Muscle layer of duodenum (tissue), 2 donors: ENCODE measurements at regions not wholly inside any gene's neighbourhood (a gene's known extent, or its start where the extent isn't known, plus 50 kb on each side); places are given as distances from the start of the nearest gene placed in this dataset.

Source experiments
- H3K27ac ChIP-seq: one replicate; pipeline ENCODE4 v1.7.0; 2013; ENCODE audit warnings: mild to moderate bottlenecking, low read length
- H3K27me3 ChIP-seq: one replicate; pipeline ENCODE4 v1.7.0; 2013; ENCODE audit warnings: low read depth, mild to moderate bottlenecking, control low read depth, low read length
- H3K36me3 ChIP-seq, 2 donors: one replicate each; pipeline ENCODE4 v1.7.0; 2013; ENCODE audit warnings: low read length in 2 of 2, control low read depth in 1 of 2, mild to moderate bottlenecking in 1 of 2; ENCODE audit not compliant: insufficient read depth in 2 of 2, control insufficient read depth in 1 of 2
- H3K4me1 ChIP-seq, 2 donors: one replicate each; pipeline ENCODE4 v1.7.0; 2013; ENCODE audit warnings: low read length in 2 of 2, mild to moderate bottlenecking in 2 of 2, control low read depth in 1 of 2, moderate library complexity in 1 of 2; ENCODE audit not compliant: insufficient read depth in 2 of 2, control insufficient read depth in 1 of 2
- H3K4me3 ChIP-seq, 2 donors: one replicate each; pipeline ENCODE4 v1.7.0; 2013; ENCODE audit warnings: low read length in 2 of 2, low read depth in 1 of 2, mild to moderate bottlenecking in 1 of 2
- H3K9me3 ChIP-seq, 2 donors: one replicate each; pipeline ENCODE4 v1.7.0; 2013; ENCODE audit warnings: low read length in 2 of 2, control low read depth in 1 of 2, mild to moderate bottlenecking in 1 of 2; ENCODE audit not compliant: control insufficient read depth in 1 of 2
- donor health status: healthy.

- H3K9me3 ChIP-seq: no peaks in the 10 kb centered on the region
- no peaks in the 10 kb centered on the region for H3K27me3 ChIP-seq
- no peak overlapping the region for H3K27ac ChIP-seq
- H3K36me3 ChIP-seq: no peaks in the 10 kb centered on the region
- H3K4me1 ChIP-seq: no peaks in the 10 kb centered on the region
- H3K4me3 ChIP-seq: no peak overlapping the region
These were observed 506.4 kb upstream of the ADAMTS9 start for GRCh38 chr3:65194047-65194714.

GRCh38 chr3:65193531-65193930 lies 505.7 kb upstream of the ADAMTS9 start:
- Histone ChIP-seq H3K4me1 (no peaks in the 10 kb centered on the region), H3K27ac (no peak overlapping the region), H3K27me3 (no peaks in the 10 kb centered on the region), H3K4me3 (no peak overlapping the region), H3K36me3 (no peaks in the 10 kb centered on the region), H3K9me3 (no peaks in the 10 kb centered on the region)

DNA sequence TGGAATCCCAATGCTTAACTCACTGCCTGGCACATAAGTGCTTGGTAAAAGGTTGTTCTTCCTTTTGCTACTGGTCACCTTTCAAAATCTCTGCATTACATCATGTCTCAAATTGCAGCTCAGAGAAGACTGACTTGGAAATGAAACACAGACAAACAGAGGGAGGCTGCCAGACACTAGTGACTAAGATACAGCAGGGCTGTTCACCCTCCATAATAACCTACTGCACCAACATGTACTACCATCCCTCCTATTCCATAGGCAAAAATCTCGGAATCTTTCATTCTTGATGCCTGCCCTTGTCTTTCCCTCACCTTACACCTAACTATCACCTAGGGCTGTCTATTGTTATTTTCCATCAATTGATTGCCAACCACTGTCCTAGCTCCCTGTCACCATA lies 502.3 kb upstream of the ADAMTS9 start:
- no peak overlapping the region for H3K27ac ChIP-seq
- H3K9me3 ChIP-seq: no peaks in the 10 kb centered on the region
- no peaks in the 10 kb centered on the region for H3K27me3 ChIP-seq
- H3K4me3 ChIP-seq: no peak overlapping the region
- H3K36me3 ChIP-seq: no peaks in the 10 kb centered on the region
- H3K4me1 ChIP-seq: no peaks in the 10 kb centered on the region

DNA sequence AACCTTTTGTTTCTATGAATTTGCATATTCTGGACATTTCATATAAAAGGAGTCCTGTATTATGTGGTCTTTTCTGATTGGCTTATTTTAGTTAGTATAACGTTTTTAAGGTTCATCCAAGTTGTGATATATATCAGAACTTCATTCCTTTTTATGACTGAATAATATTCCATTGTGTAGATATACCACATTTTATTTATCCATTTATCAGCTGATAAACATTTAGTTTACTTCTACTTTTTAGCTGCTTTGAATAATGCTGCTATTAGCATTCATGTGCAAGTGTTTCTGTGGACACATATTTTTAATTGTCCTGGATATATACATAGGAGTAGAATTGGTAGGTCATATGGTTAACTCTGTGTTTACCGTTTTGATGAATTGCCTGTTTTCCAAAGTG lies 498.5 kb upstream of the ADAMTS9 start:
- Histone ChIP-seq H3K36me3 (no peaks in the 10 kb centered on the region), H3K27ac (no peak overlapping the region), H3K4me3 (no peak overlapping the region), H3K27me3 (no peaks in the 10 kb centered on the region), H3K9me3 (no peaks in the 10 kb centered on the region), H3K4me1 (peaks cover 0 to 7% of the 10 kb centered on the region in 2 donors)

- no peak overlapping the region for H3K27ac ChIP-seq
- no peak overlapping the region for H3K4me3 ChIP-seq
- H3K4me1 ChIP-seq: peaks cover 0 to 9% of the 10 kb centered on the region in 2 donors
- no peaks in the 10 kb centered on the region for H3K9me3 ChIP-seq
- H3K36me3 ChIP-seq: no peaks in the 10 kb centered on the region
- H3K27me3 ChIP-seq: no peaks in the 10 kb centered on the region
These were observed 494.9 kb upstream of the ADAMTS9 start for GRCh38 chr3:65182682-65183081.

- Histone ChIP-seq H3K27ac (no peak overlapping the region), H3K27me3 (no peaks in the 10 kb centered on the region), H3K9me3 (no peaks in the 10 kb centered on the region), H3K36me3 (no peaks in the 10 kb centered on the region), H3K4me1 (peaks cover 0 to 9% of the 10 kb centered on the region in 2 donors), H3K4me3 (no peak overlapping the region)
These were observed 494.3 kb upstream of the ADAMTS9 start for GRCh38 chr3:65182085-65182484.

GRCh38 chr3:65181391-65181871 lies 493.6 kb upstream of the ADAMTS9 start:
- no peaks in the 10 kb centered on the region for H3K27me3 ChIP-seq
- peaks cover 0 to 9% of the 10 kb centered on the region in 2 donors for H3K4me1 ChIP-seq
- no peaks in the 10 kb centered on the region for H3K36me3 ChIP-seq
- H3K9me3 ChIP-seq: no peaks in the 10 kb centered on the region
- H3K4me3 ChIP-seq: no peak overlapping the region
- no peak overlapping the region for H3K27ac ChIP-seq

- no peaks in the 10 kb centered on the region for H3K36me3 ChIP-seq
- H3K27ac ChIP-seq: no peak overlapping the region
- H3K27me3 ChIP-seq: no peaks in the 10 kb centered on the region
- no peaks in the 10 kb centered on the region for H3K9me3 ChIP-seq
- H3K4me3 ChIP-seq: no peak overlapping the region
- H3K4me1 ChIP-seq: peaks cover 0 to 9% of the 10 kb centered on the region in 2 donors
These were observed 490.9 kb upstream of the ADAMTS9 start for GRCh38 chr3:65178703-65179102.

DNA sequence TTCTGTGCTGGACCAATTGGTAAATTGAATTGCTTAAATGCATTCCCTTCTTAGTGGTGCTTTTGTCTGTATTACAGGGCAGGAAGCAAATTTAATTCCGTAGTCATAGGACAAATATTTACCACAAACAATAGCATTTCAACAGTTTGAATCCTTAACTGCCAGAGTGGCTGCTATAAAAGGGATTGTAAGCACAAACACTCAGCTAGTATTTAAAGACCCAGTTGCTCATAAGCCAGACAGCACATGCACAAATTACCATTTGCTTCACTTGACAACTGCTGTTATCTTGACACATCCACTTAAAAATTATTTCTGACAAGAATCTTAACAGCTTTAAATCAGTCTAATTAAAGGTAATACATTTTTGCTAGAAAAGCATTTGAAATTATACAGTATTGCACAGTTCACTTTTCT lies 490.2 kb upstream of the ADAMTS9 start:
- H3K4me1 ChIP-seq: peaks cover 0 to 9% of the 10 kb centered on the region in 2 donors
- H3K27me3 ChIP-seq: no peaks in the 10 kb centered on the region
- no peak overlapping the region for H3K4me3 ChIP-seq
- H3K27ac ChIP-seq: no peak overlapping the region
- no peaks in the 10 kb centered on the region for H3K36me3 ChIP-seq
- H3K9me3 ChIP-seq: no peaks in the 10 kb centered on the region

GRCh38 chr3:65174713-65175112 lies 486.9 kb upstream of the ADAMTS9 start:
- no peaks in the 10 kb centered on the region for H3K27me3 ChIP-seq
- no peaks in the 10 kb centered on the region for H3K36me3 ChIP-seq
- no peak overlapping the region for H3K27ac ChIP-seq
- H3K4me1 ChIP-seq: no peaks in the 10 kb centered on the region
- H3K9me3 ChIP-seq: no peaks in the 10 kb centered on the region
- no peak overlapping the region for H3K4me3 ChIP-seq

DNA sequence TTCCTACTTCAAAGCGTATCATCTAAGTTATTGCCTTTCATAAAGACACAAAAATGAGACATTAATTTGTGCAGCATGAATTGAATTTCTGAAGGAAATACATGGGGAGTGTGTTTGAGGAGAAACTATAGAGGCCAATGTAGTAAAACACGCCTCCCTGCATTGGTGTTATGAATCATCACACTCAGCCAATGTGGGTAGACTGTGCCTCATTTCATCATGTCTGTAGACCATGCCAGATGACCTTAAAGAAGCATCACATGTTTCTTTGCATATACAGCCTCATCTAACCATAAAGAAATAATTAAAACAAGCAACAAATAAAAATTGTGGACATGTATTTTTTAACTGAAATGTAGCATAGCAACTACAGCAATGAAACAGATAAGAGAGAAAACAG lies 486.0 kb upstream of the ADAMTS9 start:
- Histone ChIP-seq H3K27ac (no peak overlapping the region), H3K9me3 (no peaks in the 10 kb centered on the region)

DNA sequence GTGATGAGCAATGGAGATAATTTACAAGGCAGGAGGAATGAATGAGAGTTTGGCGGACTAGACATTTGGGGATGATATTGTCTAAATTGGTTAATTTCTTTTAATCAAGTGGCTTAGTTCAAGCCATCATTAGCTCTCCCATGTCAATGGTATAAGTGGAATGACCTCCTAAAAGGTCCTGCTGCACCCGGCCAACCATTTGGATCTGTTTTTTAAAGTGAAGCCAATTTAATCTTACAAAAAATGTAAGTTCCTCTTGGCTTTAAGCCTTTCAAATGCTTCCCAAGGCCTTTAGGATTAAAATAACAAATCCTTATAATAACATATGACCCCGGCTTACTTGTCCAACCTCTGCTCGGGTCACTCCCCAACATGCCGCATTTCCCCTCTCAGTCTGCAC lies 484.4 kb upstream of the ADAMTS9 start:
- Histone ChIP-seq H3K36me3 (no peaks in the 10 kb centered on the region), H3K4me1 (no peaks in the 10 kb centered on the region), H3K4me3 (no peak overlapping the region), H3K9me3 (no peaks in the 10 kb centered on the region), H3K27me3 (no peaks in the 10 kb centered on the region), H3K27ac (no peak overlapping the region)

More for the DNA sequence above, 486.0 kb upstream of the ADAMTS9 start:
- Histone ChIP-seq H3K36me3 (no peaks in the 10 kb centered on the region), H3K27me3 (no peaks in the 10 kb centered on the region), H3K4me3 (no peak overlapping the region), H3K4me1 (no peaks in the 10 kb centered on the region)
